ENCODE measurements at regions not wholly inside any gene's neighbourhood (a gene's known extent, or its start where the extent isn't known, plus 50 kb on each side); places are given as distances from the start of the nearest gene placed in this dataset.
"Not testable (repeated sequence)": the region's sequence is repeated elsewhere in the genome, so short reads cannot be mapped to it uniquely, and the experiment has no call there.

GRCh38 chr4:131883181-131883580 lies 1265.9 kb upstream of the PCDH10 start:
- H3K27me3 Mint-ChIP-seq; H3K4me3 Mint-ChIP-seq; DNase-seq; H3K9me3 ChIP-seq (ENCODE audit: control insufficient read depth, low read length, poor library complexity, severe bottlenecking); H3K27ac Mint-ChIP-seq; ATAC-seq; H3K4me1 Mint-ChIP-seq; H3K36me3 Mint-ChIP-seq (ENCODE audit: low read depth): not testable (repeated sequence)

- not testable (repeated sequence) for H3K27ac Mint-ChIP-seq; H3K4me1 Mint-ChIP-seq; H3K27me3 Mint-ChIP-seq; ATAC-seq; DNase-seq; H3K36me3 Mint-ChIP-seq (ENCODE audit: low read depth); H3K9me3 ChIP-seq (ENCODE audit: control insufficient read depth, low read length, poor library complexity, severe bottlenecking); H3K4me3 Mint-ChIP-seq
Observed at GRCh38 chr4:131925662-131926061, 1223.4 kb upstream of the PCDH10 start.

- not testable (repeated sequence) for H3K4me1 Mint-ChIP-seq; H3K27ac Mint-ChIP-seq; ATAC-seq; H3K9me3 ChIP-seq (ENCODE audit: control insufficient read depth, low read length, poor library complexity, severe bottlenecking); H3K36me3 Mint-ChIP-seq (ENCODE audit: low read depth); H3K4me3 Mint-ChIP-seq; DNase-seq; H3K27me3 Mint-ChIP-seq
Observed at GRCh38 chr4:131967646-131968045, 1181.4 kb upstream of the PCDH10 start.

- no peak for ATAC-seq
- H3K4me3 Mint-ChIP-seq = no peak overlapping the region
- no peaks in the 10 kb centered on the region for H3K4me1 Mint-ChIP-seq
- H3K27ac Mint-ChIP-seq = no peak overlapping the region
- H3K27me3 Mint-ChIP-seq = no peaks in the 10 kb centered on the region
- no peaks in the 10 kb centered on the region for H3K9me3 ChIP-seq (ENCODE audit: control insufficient read depth, low read length, poor library complexity, severe bottlenecking)
- no peaks in the 10 kb centered on the region for H3K36me3 Mint-ChIP-seq (ENCODE audit: low read depth)
- DNase-seq = no peak
Observed at GRCh38 chr4:131974730-131975129, 1174.4 kb upstream of the PCDH10 start.

- H3K9me3 ChIP-seq (ENCODE audit: control insufficient read depth, low read length, poor library complexity, severe bottlenecking); DNase-seq; H3K36me3 Mint-ChIP-seq (ENCODE audit: low read depth); H3K4me1 Mint-ChIP-seq; H3K4me3 Mint-ChIP-seq; H3K27me3 Mint-ChIP-seq; ATAC-seq; H3K27ac Mint-ChIP-seq: not testable (repeated sequence)
Observed at GRCh38 chr4:131975276-131976132, 1173.6 kb upstream of the PCDH10 start.

- not testable (repeated sequence) for H3K27me3 Mint-ChIP-seq; H3K4me3 Mint-ChIP-seq; H3K9me3 ChIP-seq (ENCODE audit: control insufficient read depth, low read length, poor library complexity, severe bottlenecking); H3K4me1 Mint-ChIP-seq; H3K36me3 Mint-ChIP-seq (ENCODE audit: low read depth); DNase-seq; H3K27ac Mint-ChIP-seq; ATAC-seq
Observed at GRCh38 chr4:131976133-131977002, 1172.7 kb upstream of the PCDH10 start.

- Mint-ChIP-seq H3K27ac (no peak overlapping the region), H3K4me1 (no peaks in the 10 kb centered on the region), H3K4me3 (no peak overlapping the region), H3K36me3 (ENCODE audit: low read depth) (no peaks in the 10 kb centered on the region), H3K27me3 (no peaks in the 10 kb centered on the region)
- ATAC-seq (no peak), DNase-seq (no peak)
- no peaks in the 10 kb centered on the region for H3K9me3 ChIP-seq (ENCODE audit: control insufficient read depth, low read length, poor library complexity, severe bottlenecking)
Observed at GRCh38 chr4:131978120-131978519, 1171.0 kb upstream of the PCDH10 start.

GRCh38 chr4:131989576-131989975 lies 1159.5 kb upstream of the PCDH10 start:
- Mint-ChIP-seq H3K4me3 (no peak overlapping the region), H3K27ac (no peak overlapping the region), H3K4me1 (no peaks in the 10 kb centered on the region), H3K36me3 (ENCODE audit: low read depth) (no peaks in the 10 kb centered on the region), H3K27me3 (no peaks in the 10 kb centered on the region)
- ATAC-seq = no peak
- no peak for DNase-seq
- H3K9me3 ChIP-seq (ENCODE audit: control insufficient read depth, low read length, poor library complexity, severe bottlenecking) = no peaks in the 10 kb centered on the region

GRCh38 chr4:132001542-132001941 lies 1147.6 kb upstream of the PCDH10 start:
- Mint-ChIP-seq H3K36me3 (ENCODE audit: low read depth) (no peaks in the 10 kb centered on the region), H3K27ac (no peak overlapping the region), H3K4me3 (no peak overlapping the region), H3K4me1 (no peaks in the 10 kb centered on the region), H3K27me3 (no peaks in the 10 kb centered on the region)
- DNase-seq = no peak
- H3K9me3 ChIP-seq (ENCODE audit: control insufficient read depth, low read length, poor library complexity, severe bottlenecking) = no peaks in the 10 kb centered on the region
- ATAC-seq = no peak

GRCh38 chr4:132003593-132003992 lies 1145.5 kb upstream of the PCDH10 start:
- Mint-ChIP-seq H3K4me3 (no peak overlapping the region), H3K4me1 (no peaks in the 10 kb centered on the region), H3K36me3 (ENCODE audit: low read depth) (no peaks in the 10 kb centered on the region), H3K27ac (no peak overlapping the region), H3K27me3 (no peaks in the 10 kb centered on the region)
- ATAC-seq (no peak), DNase-seq (no peak)
- H3K9me3 ChIP-seq (ENCODE audit: control insufficient read depth, low read length, poor library complexity, severe bottlenecking) = no peaks in the 10 kb centered on the region

- H3K27me3 Mint-ChIP-seq = no peaks in the 10 kb centered on the region
- H3K9me3 ChIP-seq (ENCODE audit: control insufficient read depth, low read length, poor library complexity, severe bottlenecking) = no peaks in the 10 kb centered on the region
- no peak overlapping the region for H3K4me3 Mint-ChIP-seq
- DNase-seq = no peak
- H3K4me1 Mint-ChIP-seq = no peaks in the 10 kb centered on the region
- H3K27ac Mint-ChIP-seq = no peak overlapping the region
- ATAC-seq = no peak
- H3K36me3 Mint-ChIP-seq (ENCODE audit: low read depth) = no peaks in the 10 kb centered on the region
Observed at GRCh38 chr4:132015321-132015720, 1133.8 kb upstream of the PCDH10 start.

- no peaks in the 10 kb centered on the region for H3K27me3 Mint-ChIP-seq
- no peak overlapping the region for H3K27ac Mint-ChIP-seq
- DNase-seq (no peak), ATAC-seq (no peak)
- H3K4me3 Mint-ChIP-seq = no peak overlapping the region
- H3K36me3 Mint-ChIP-seq (ENCODE audit: low read depth) = no peaks in the 10 kb centered on the region
- no peaks in the 10 kb centered on the region for H3K9me3 ChIP-seq (ENCODE audit: control insufficient read depth, low read length, poor library complexity, severe bottlenecking)
- H3K4me1 Mint-ChIP-seq = no peaks in the 10 kb centered on the region
Observed at GRCh38 chr4:132016703-132017350, 1132.3 kb upstream of the PCDH10 start.

- no peak overlapping the region for H3K27ac Mint-ChIP-seq
- DNase-seq = no peak
Observed at GRCh38 chr4:132026166-132026565, 1122.9 kb upstream of the PCDH10 start.

More at GRCh38 chr4:132026166-132026565, 1122.9 kb upstream of the PCDH10 start:
- no peaks in the 10 kb centered on the region for H3K36me3 Mint-ChIP-seq (ENCODE audit: low read depth)
- H3K27me3 Mint-ChIP-seq = no peaks in the 10 kb centered on the region
- H3K4me3 Mint-ChIP-seq = no peak overlapping the region
- no peaks in the 10 kb centered on the region for H3K4me1 Mint-ChIP-seq
- H3K9me3 ChIP-seq (ENCODE audit: control insufficient read depth, low read length, poor library complexity, severe bottlenecking) = no peaks in the 10 kb centered on the region
- no peak for ATAC-seq

Data from T-helper 17 cell (primary cell).